H1 (cell line): ENCODE measurements at regions not wholly inside any gene's neighbourhood (a gene's known extent, or its start where the extent isn't known, plus 50 kb on each side); places are given as distances from the start of the nearest gene placed in this dataset.
A peak's percentile ranks its signal among the peaks of the same experiment; 100 is the strongest.

Experiments
- CTCF ChIA-PET: fragments of 300-600 bp; sonication (Branson Sonifier 250); formaldehyde crosslinking; loops from one replicate; lab custom pipeline; 2021; ENCODE audit not compliant: partially characterized antibody; lab: Charles Lee
- POLR2A ChIA-PET: fragments of 300-600 bp; sonication (Branson Sonifier 250); formaldehyde crosslinking; loops from one replicate; lab custom pipeline; 2021; ENCODE audit warnings: inconsistent platforms; ENCODE audit not compliant: partially characterized antibody; lab: Charles Lee
- DNase-seq, 2 experiments: peaks; one replicate each; pipeline versions ENCODE4 v3.0.0 to v3.0.0-alpha.2; 2010 to 2022; ENCODE audit warnings: low spot score in 2 of 2, low read depth in 1 of 2, mixed read lengths in 1 of 2
- FAIRE-seq: peaks from 2 replicates; lab custom pipeline; 2011; peaks lifted over from hg19 to GRCh38; lab: Jason Lieb, UNC
- H2AFZ ChIP-seq: 2 replicates; pipeline ENCODE4 v1.8.1; 2012; ENCODE audit warnings: low read length, inconsistent platforms
- H2AK5ac ChIP-seq: 2 replicates; pipeline ENCODE4 v1.6.1; 2013; ENCODE audit warnings: low read depth, low read length
- H2BK120ac ChIP-seq: replicated peaks from 2 replicates; pipeline ENCODE3; 2013; ENCODE audit warnings: low read depth, low read length, inconsistent platforms
- H2BK12ac ChIP-seq: 2 replicates; pipeline ENCODE4 v1.6.1; 2013; ENCODE audit warnings: low read depth, low read length
- H2BK15ac ChIP-seq: 2 replicates; pipeline ENCODE4 v1.6.1; 2013; ENCODE audit warnings: low read length
- H2BK20ac ChIP-seq: 2 replicates; pipeline ENCODE4 v1.6.1; 2013; ENCODE audit warnings: low read length
- H2BK5ac ChIP-seq: 2 replicates; pipeline ENCODE4 v1.6.1; 2013; ENCODE audit warnings: low read depth, low read length
- H3K14ac ChIP-seq: 2 replicates; pipeline ENCODE4 v1.6.1; 2013; ENCODE audit warnings: inconsistent platforms; ENCODE audit not compliant: insufficient read length
- H3K18ac ChIP-seq: 2 replicates; pipeline ENCODE4 v1.6.1; 2013; ENCODE audit warnings: low read length; ENCODE audit errors: extremely low read depth
- H3K23ac ChIP-seq: 2 replicates; pipeline ENCODE4 v1.6.1; 2013; ENCODE audit warnings: inconsistent platforms; ENCODE audit not compliant: insufficient read length
- H3K23me2 ChIP-seq: 2 replicates; pipeline ENCODE4 v1.6.1; 2013; ENCODE audit warnings: low read depth, low read length
- H3K27ac ChIP-seq: 2 replicates; pipeline ENCODE4 v1.6.1; 2011; ENCODE audit warnings: low read depth, low read length, inconsistent platforms
- H3K27me3 ChIP-seq, 4 experiments: replicated peaks in 1 of 4; 1 replicate in 1 of 4; 2 replicates in 3 of 4; pipeline versions ENCODE4 v1.6.1 to v1.8.1; 2011 to 2013; ENCODE audit warnings: low read length in 3 of 4, mild to moderate bottlenecking in 3 of 4, inconsistent platforms in 2 of 4, mixed read lengths in 2 of 4, moderate library complexity in 1 of 4; ENCODE audit not compliant: control insufficient read depth in 3 of 4, insufficient read depth in 3 of 4; ENCODE audit errors: extremely low read depth in 1 of 4
- H3K36me3 ChIP-seq, 4 experiments: 2 replicates each; pipeline versions ENCODE4 v1.6.1 to v1.8.1; 2011 to 2013; ENCODE audit warnings: mild to moderate bottlenecking in 4 of 4, low read length in 3 of 4, moderate library complexity in 2 of 4, control low read depth in 1 of 4, inconsistent platforms in 1 of 4; ENCODE audit not compliant: insufficient read depth in 4 of 4, control insufficient read depth in 2 of 4
- H3K4ac ChIP-seq: replicated peaks from 2 replicates; pipeline ENCODE3; 2013; ENCODE audit warnings: low read length, low read depth, mixed read lengths, inconsistent platforms; ENCODE audit not compliant: insufficient read length
- H3K4me1 ChIP-seq, 4 experiments: replicated peaks in 1 of 4; 1 replicate in 1 of 4; 2 replicates in 3 of 4; pipeline versions ENCODE4 v1.6.1 to v1.8.1; 2011 to 2013; ENCODE audit warnings: low read length in 3 of 4, inconsistent platforms in 2 of 4, mixed read lengths in 1 of 4; ENCODE audit not compliant: insufficient read depth in 4 of 4, control insufficient read depth in 3 of 4
- H3K4me2 ChIP-seq, 2 experiments: 2 replicates each; pipeline versions ENCODE4 v1.6.1 to v1.8.1; 2011 to 2013; ENCODE audit warnings: low read depth in 2 of 2, low read length in 2 of 2, control low read depth in 1 of 2, inconsistent platforms in 1 of 2, mild to moderate bottlenecking in 1 of 2; ENCODE audit not compliant: insufficient read depth in 1 of 2
- H3K4me3 ChIP-seq, 4 experiments: fragments of 200-600, 300-600 bp in 1 of 4; sonication (generic), shearing (Covaris generic), sonication (Bioruptor Twin) in 1 of 4; 2 replicates each; pipeline versions ENCODE4 v1.5.1 to v1.8.1; 2011 to 2016; ENCODE audit warnings: low read length in 4 of 4, low read depth in 3 of 4, control low read depth in 2 of 4, inconsistent platforms in 2 of 4, mild to moderate bottlenecking in 2 of 4, mixed read lengths in 1 of 4, moderate library complexity in 1 of 4; ENCODE audit not compliant: insufficient read depth in 2 of 4; ENCODE audit errors: extremely low read depth in 1 of 4
- H3K56ac ChIP-seq: replicated peaks from 2 replicates; pipeline ENCODE3; 2013; ENCODE audit warnings: low read depth, mild to moderate bottlenecking, mixed read lengths, low read length, inconsistent platforms; ENCODE audit not compliant: insufficient read length
- H3K79me1 ChIP-seq: 2 replicates; pipeline ENCODE4 v1.6.1; 2013; ENCODE audit warnings: low read depth, low read length, control low read depth
- H3K79me2 ChIP-seq, 2 experiments: 2 replicates each; pipeline versions ENCODE4 v1.6.1 to v1.8.1; 2012 to 2013; ENCODE audit warnings: low read length in 2 of 2, mild to moderate bottlenecking in 2 of 2, inconsistent platforms in 1 of 2; ENCODE audit not compliant: insufficient read depth in 2 of 2, control insufficient read depth in 1 of 2
- H3K9ac ChIP-seq, 4 experiments: replicated peaks in 1 of 4; 1 replicate in 1 of 4; 2 replicates in 3 of 4; pipeline versions ENCODE4 v1.6.1 to v1.8.1; 2011 to 2013; ENCODE audit warnings: low read depth in 3 of 4, low read length in 3 of 4, control low read depth in 2 of 4, mild to moderate bottlenecking in 2 of 4, moderate library complexity in 2 of 4, inconsistent platforms in 1 of 4; ENCODE audit errors: extremely low read depth in 1 of 4
- H3K9me3 ChIP-seq, 2 experiments: 2 replicates each; pipeline versions ENCODE4 v1.6.1 to v1.8.1; 2012 to 2013; ENCODE audit warnings: mild to moderate bottlenecking in 2 of 2, moderate library complexity in 2 of 2, control low read depth in 1 of 2, inconsistent platforms in 1 of 2, low read depth in 1 of 2, low read length in 1 of 2, mixed read lengths in 1 of 2; ENCODE audit not compliant: insufficient read depth in 2 of 2
- H4K20me1 ChIP-seq, 2 experiments: replicated peaks in 1 of 2; 2 replicates each; pipeline versions ENCODE3 to v1.8.1; 2011 to 2013; ENCODE audit warnings: inconsistent platforms in 2 of 2, low read length in 2 of 2, mild to moderate bottlenecking in 1 of 2; ENCODE audit not compliant: insufficient read depth in 2 of 2, control insufficient read depth in 1 of 2
- H4K5ac ChIP-seq: 2 replicates; pipeline ENCODE4 v1.6.1; 2013; ENCODE audit warnings: low read length, low read depth, mixed read lengths, inconsistent platforms; ENCODE audit not compliant: insufficient read length
- H4K8ac ChIP-seq: 2 replicates; pipeline ENCODE4 v1.8.0; 2013; ENCODE audit warnings: mild to moderate bottlenecking, moderate library complexity, low read length, inconsistent platforms; ENCODE audit not compliant: insufficient read depth; ENCODE audit errors: extremely low read depth
- H4K91ac ChIP-seq: replicated peaks from 2 replicates; pipeline ENCODE3; 2013; ENCODE audit warnings: low read length, mixed read lengths, inconsistent platforms; ENCODE audit not compliant: insufficient read length
- NANOG ChIP-seq: IDR thresholded peaks from 2 replicates; pipeline ENCODE4 v1.6.1; 2011; ENCODE audit warnings: low read length, low read depth, mild to moderate bottlenecking, inconsistent platforms; ENCODE audit not compliant: insufficient read depth, poor library complexity, severe bottlenecking
- SIN3A ChIP-seq, 2 experiments: IDR thresholded peaks in 1 of 2; conservative IDR thresholded peaks in 1 of 2; 2 replicates each; pipeline ENCODE4 v1.6.1; 2011 to 2012; ENCODE audit warnings: low read length in 2 of 2, improper control_type of control experiment in 1 of 2, low read depth in 1 of 2, mild to moderate bottlenecking in 1 of 2
- WGBS, 2 experiments: shearing (Covaris generic) in 1 of 2; methylation state at CpG; one replicate each; pipeline versions ENCODE4 v1.1.6 to v1.1.7; 2013 to 2015; ENCODE audit warnings: low lambda C conversion rate in 2 of 2, mixed read lengths in 2 of 2, inconsistent platforms in 1 of 2, low coverage in 1 of 2, missing lambda C conversion rate in 1 of 2; ENCODE audit not compliant: insufficient replicate concordance in 2 of 2, insufficient coverage in 1 of 2, insufficient read length in 1 of 2; ENCODE audit errors: extremely low coverage in 1 of 2, missing lambda C conversion rate in 1 of 2; 5-methylcytosine and 5-hydroxymethylcytosine counted together

- Histone ChIP-seq H4K5ac (no peak overlapping the region), H3K79me2 (no peaks in the 10 kb centered on the region), H3K23me2 (peaks cover 5% of the 10 kb centered on the region; the same call in 1 of the 2 replicates), H3K9me3 (no peaks in the 10 kb centered on the region; a peak in 1 of 4 replicates), H3K4me3 (no peak overlapping the region), H3K27ac (no peak overlapping the region), H2BK5ac (no peak overlapping the region), H2BK15ac (0 out of 2 replicates have a peak overlapping the region, but pooled peaks have one; percentile 8), H3K4me1 (peaks cover 0 to 10% (median 6%) of the 10 kb centered on the region in 4 experiments; a peak in 4 of 7 replicates), H3K36me3 (no peaks in the 10 kb centered on the region), H2BK12ac (no peak overlapping the region), H3K4ac (no peak overlapping the region), H2BK120ac (no peak overlapping the region), H3K14ac (no peak overlapping the region), H3K23ac (no peak overlapping the region), H3K56ac (no peak overlapping the region), H2AK5ac (no peak overlapping the region), H4K91ac (no peak overlapping the region), H3K79me1 (no peaks in the 10 kb centered on the region), H4K20me1 (no peaks in the 10 kb centered on the region), H3K4me2 (no peak overlapping the region), H3K18ac (no peak overlapping the region), H2AFZ (no peak overlapping the region), H3K9ac (no peak overlapping the region), H2BK20ac (no peak overlapping the region), H3K27me3 (peaks cover 0 to 7% (median 4%) of the 10 kb centered on the region in 4 experiments; a peak in 4 of 7 replicates), H4K8ac (peak overlapping the region; percentile 37; the same call in 1 of the 2 replicates)
- 86% methylated on average over 22 of the region's 22 CpGs; no CpG with 5 or more reads in 1 of the 2 experiments for WGBS, 2 experiments
- CTCF ChIA-PET: interaction anchor here (0.7 to 1.2 kb wide), 7 partner anchors 27 to 288 kb away, joined by 3 to 5 read pairs (median 3); no protein-coding TSS in a partner anchor
- DNase-seq (no peak), FAIRE-seq (no peak)
- POLR2A ChIA-PET: no interaction called here
- TF ChIP-seq NANOG (no peak), SIN3A (conservative IDR thresholded peaks at IDR 0.05 in 1 of 2, IDR thresholded peaks at IDR 0.05 in 1 of 2; ENCODE audit: low read depth in 1 of 2, low read length in 2 of 2) (no peak)
These were observed 60.9 kb upstream of the ADGRA1 start for GRCh38 chr10:133026726-133027395.
